GM19351 (cell line): ENCODE measurements at regions not wholly inside any gene's neighbourhood (a gene's known extent, or its start where the extent isn't known, plus 50 kb on each side); places are given as distances from the start of the nearest gene placed in this dataset.

Source experiments
- ATAC-seq: cut with Tn5 transposase; IDR thresholded peaks from one replicate; pipeline ENCODE4 v1.9.1; 2021; ENCODE audit warnings: mild to moderate bottlenecking, moderate library complexity; ENCODE audit not compliant: unreplicated experiment

DNA sequence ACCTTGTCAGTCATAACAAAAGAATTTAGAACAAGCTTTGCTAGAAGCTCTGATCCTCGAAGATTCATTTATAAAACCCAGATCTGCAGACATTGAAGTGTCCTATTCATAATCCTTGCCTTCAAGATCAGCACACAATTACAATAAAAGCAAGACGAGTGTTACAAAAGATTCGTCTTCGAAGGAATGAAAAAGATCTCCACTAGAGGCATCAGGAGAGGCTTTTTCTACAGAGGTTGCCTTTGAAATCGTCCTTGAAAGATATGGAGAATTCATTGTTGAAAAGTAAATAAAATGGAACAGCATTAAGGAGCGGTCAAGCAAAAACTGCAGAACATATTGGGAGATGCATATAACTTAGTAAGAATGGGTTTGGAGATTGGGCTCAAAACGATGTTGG is 146.4 kb downstream of the BMP4 start:
- ATAC-seq, result no peak

DNA sequence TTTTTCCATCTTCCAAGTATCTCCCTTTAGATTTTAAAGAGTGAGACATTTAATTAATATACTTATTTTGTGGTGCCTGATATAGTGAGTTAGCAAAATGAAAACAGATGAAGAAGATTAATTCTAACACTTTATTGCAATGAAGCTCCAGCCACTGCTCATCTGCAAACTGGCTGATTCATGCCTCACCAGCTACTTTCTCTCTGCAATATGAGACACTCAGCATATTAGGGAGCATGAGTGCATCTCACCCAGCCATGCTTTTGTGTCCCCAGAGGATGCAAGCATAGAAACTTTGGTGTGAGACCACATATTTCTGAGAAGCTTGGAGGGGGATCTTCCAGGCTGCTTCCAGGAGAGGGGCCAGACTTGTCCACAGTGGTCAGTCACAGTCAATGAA is 148.6 kb downstream of the BMP4 start:
- no peak for ATAC-seq

DNA sequence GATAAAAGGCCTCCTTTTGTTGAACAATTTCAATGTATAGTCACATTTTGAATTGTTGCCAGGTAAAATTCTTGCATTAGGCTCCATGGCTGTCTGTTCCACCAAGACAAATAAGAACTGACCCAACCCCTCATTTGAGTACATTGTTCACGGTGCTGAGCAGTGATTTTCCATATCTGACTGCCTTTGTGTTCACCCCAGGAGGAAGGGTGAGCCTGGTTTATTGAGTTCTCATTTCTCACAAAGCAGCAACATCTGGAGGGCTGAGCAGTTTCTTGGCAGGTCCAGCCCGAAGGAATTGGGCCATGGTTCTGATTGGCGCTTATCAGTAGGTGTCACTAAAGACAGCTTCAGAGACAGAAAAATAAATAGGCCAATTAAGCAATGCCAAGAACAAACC is 149.1 kb downstream of the BMP4 start:
- ATAC-seq, result no peak

DNA sequence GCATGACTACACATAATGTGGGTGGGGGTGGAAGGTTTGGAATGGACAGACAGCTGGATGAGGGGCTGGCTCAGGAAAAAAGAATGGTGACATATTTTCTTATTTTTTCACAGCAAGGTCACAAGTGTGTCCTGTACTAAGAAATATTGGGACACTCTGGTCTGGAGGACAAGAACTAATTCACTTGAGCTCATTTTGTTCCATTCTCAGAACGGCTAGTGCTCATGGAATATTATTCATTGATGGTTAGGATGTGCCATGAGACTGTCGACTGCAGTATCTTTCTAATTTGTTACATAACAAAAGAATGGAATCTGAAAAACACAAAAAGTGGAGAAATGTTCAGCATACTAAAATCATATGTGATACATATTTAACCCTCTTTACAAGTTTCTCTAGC is 149.5 kb downstream of the BMP4 start:
- ATAC-seq, result no peak

DNA sequence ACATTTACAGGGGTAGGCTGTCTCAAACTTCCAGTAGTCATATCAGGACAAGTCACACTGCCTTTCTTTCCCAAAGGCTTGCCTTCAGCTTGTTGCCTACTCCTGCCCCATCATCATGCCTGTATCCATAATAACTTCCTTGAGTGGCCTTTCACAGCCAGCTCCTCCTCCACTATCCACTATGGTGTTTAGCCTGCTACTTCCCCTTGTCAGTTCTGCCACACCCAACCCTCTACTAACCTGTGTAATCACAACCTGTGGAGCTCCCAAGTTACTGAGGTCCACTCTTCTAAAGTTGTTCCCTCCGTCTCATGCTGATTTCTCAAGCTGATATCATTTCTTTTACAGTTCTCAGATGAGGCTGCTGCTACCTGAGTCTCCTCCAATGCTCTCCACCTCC is 159.9 kb downstream of the BMP4 start:
- no peak for ATAC-seq

DNA sequence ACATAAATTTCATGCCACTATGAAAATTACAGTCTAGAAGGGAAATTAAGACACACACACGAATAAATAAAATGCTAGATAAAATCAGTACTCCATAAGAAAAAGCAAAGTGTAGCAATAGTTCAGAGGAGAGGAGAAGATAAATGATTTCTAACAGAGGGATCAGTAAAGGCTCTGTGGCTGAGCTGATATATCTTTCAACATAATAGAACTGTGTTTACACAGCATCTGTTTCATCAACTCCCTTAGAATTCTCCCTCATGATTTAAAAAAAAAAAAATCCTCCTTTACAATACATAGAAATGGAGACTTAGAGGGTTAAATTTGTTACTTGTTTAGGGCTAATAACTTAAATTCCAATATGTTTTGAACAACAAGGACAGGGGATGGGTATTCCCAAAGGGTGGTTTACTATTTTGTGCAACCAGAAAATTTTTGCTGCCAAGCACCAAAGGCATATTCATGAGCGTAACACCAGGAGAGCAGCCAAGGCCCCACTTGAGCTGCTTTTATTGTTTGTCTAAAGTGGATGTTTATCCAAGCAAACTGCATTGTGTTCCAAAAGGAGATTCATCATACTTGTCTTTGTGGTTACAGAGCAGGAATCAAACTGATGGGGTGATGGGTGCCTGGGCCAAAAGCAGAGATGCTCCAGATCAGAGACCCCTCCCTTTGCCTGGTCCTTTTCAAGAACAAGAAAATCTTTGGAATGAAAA is 162.7 kb downstream of the BMP4 start:
- no peak for ATAC-seq

DNA sequence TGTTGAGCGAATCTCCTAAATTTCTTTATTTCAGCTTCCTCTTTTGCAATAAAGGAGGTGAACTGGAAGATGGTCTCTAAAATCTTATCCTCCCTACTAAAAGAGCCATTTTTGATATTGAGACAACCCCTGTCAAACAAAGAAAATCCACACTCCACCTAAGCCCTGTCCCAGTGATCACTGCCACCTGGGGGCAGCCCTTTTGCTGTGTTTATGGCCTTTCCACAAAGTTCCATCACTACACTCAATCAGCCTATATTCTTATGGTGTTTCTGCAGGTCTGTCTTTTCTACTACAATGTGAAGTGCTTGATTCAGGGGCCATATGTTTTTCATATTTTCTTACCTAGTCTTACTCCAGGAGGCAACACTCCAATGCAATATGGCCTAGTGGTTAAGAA is 163.7 kb downstream of the BMP4 start:
- ATAC-seq, result no peak

DNA sequence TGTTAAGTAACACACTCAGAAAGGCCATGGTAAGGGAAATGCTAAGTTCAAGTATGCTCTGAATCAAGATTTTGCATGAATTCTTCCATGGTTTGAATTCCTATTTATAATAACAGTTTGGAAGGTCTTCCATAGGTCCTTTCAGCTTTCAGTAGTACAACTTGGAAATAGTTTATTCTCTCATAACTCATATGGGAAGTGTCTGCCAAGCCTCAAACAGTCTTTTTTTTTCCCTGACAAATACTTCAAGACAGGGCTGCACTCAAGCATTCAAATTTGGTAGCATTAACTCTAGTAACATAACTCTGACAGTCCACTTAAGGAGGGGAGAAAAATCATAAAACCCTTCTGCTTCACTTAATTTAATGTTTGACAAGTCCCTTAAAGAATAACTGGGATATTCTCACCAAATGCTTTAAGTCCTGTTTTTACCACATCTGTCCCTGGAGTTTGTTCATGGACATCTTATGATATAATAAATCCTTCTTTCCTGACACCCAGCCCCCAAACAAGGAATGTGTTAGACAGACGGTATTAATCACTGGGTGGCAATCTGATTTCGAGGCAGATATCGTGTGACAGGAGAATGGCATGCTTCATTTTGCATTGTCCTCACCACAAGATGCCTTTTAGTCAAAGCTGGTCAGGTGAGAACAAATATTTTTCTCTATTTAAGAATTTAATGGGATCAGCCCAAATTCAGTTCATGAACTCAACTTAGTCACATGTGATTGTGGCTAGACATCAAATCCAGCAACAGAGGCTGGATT is 165.7 kb downstream of the BMP4 start:
- ATAC-seq, result no peak

DNA sequence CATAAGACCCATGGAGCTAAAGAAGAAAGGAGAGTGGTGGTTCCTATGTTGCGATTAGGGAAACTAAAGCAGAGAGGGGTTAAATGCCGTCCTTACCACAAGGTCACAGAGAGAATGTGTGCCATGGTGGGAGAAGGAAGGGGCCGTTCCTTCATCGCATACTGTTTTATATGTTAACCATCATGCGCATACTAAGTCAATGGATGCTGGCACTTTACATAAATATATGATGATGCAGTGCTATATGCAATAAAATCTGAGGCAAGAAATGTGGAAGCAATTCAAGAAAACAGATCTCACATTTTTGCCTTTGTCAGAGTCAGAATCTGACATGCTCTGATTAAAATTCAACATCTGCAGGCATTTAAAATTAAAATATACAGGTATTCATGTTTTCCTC is 168.1 kb downstream of the BMP4 start:
- ATAC-seq, result no peak

DNA sequence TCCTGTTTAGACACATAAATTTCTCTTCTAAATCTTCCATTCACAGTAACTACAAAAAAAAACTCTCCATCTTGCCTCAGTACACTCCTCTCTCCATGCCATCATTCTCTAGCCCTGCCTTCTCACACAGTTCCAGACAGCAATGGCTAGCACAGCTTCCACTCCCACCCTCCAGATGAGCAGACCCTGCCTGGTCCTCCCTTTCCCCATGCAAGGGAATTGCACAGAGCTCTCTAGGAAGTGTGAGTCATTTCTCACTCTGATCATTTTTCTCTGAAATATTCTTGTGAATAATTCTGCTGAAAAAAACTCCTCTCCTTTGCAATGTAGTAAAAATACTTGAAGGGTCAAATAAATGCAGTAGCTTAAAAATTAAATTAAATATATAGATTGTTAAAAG is 170.6 kb downstream of the BMP4 start:
- ATAC-seq, result no peak

DNA sequence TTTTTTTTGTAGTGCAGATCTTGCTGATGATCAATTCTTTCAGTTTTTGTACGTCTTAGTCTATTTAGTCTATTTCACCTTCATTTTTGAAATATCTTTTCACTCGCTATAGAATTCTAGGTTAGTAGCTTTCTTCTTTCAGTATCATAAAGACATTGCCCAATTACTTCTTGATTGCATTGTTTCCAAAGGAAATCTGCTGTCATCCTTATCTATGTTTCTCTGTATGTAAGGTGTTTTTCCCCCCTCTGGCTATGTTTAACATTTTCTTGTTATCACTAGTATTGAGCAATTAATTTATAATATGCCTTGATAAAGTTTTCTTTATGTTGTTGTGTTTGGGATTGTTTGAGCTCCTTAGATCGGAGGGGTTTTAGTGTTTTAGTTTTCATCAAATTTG is 171.9 kb downstream of the BMP4 start:
- ATAC-seq, result no peak

DNA sequence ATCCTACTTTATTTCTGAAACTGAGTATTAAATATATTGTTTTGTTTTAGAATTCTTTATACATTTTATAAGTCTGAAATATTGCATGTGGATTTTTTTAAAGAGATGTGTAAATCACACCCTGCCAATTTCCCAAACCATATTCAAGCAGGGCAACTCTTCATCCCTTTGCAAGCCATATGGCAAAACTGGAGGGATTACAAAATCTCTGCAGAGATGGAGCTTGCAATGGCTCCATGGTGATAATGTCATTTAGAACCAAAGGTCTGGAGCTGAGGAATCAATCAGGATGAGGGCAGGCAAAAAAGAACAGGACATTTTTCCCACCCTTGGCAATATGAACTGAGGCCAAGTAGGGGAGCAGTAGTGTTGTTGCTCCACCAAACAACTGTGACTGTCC is 173.4 kb downstream of the BMP4 start:
- ATAC-seq, result no peak

DNA sequence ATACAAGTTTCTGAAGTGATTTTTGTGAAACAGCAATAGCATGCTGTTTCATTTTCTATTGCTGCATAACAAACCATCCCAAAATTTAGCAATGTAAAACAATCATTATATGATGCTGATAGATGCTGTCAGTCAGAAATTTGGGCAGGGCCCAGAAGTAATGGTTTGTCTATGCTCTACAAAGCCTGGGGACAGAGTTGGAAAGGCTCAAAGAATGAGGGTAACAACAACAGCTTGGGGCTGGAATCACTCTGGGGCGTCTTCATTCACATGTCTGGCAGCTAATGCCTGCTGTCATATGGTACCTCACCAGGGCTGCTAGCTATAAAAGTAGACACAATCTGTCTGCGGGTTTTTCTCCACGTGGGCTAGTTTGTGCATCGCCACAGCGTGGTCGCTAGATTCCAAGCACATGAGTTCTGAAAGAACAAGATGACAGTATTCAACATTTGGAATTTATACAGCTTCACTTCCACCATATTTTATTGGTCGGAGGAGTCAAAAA is 176.5 kb downstream of the BMP4 start:
- ATAC-seq, result no peak

DNA sequence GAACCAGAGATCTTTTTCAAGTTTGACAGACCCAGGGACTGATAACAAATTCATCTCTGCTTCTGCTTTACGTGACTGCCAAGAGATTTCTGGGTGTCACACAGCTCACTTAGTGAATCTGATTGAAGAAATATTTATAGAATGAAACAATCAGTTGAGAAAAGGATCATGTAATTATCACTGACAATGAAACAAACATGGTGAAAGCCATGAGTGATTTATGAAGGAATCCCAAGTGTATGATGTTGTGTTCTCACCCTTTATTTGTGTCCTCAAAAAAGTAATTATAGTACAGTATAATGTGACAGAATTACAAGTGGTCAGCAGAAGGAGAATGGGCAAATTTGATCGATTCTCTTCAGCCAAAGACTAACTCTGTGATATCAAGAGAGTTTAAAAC is 177.3 kb downstream of the BMP4 start:
- ATAC-seq, result no peak

DNA sequence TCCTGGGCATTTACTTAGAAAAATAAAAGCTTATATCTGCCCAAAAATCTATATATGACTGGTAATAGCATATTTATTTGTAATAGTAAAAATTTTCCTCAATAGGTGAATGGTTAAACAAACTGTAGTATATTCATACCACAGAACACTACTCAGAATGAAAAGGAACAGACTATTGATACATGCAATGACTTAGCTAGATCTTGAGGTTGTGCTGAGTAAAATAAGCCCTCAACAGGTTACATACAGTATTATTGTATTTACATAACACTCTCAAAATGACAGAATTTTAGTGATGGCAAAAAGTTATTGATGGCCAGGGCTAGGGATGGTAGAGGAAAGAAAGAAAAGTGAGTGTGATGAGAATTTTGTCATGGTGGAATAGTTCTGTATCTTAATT is 178.4 kb downstream of the BMP4 start:
- ATAC-seq, result no peak

DNA sequence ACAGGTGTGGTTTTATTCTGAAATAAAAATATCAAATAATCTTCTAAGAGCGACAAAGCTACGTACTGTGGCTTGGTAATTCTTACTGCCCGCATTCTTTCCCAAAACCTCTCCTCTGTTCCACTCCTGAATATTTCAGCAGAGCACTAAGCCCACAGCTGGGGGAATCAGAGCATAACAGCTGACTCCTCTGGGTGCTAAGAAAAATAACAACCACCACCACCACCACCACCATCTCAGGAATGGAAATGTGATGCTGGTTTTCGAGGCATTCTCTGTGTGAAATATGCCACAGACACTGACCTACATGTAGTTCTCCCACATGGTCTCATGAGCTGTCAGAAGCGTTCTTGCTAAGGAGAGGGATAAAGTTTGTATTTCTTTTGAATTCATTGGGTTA is 183.7 kb downstream of the BMP4 start:
- ATAC-seq, result no peak

DNA sequence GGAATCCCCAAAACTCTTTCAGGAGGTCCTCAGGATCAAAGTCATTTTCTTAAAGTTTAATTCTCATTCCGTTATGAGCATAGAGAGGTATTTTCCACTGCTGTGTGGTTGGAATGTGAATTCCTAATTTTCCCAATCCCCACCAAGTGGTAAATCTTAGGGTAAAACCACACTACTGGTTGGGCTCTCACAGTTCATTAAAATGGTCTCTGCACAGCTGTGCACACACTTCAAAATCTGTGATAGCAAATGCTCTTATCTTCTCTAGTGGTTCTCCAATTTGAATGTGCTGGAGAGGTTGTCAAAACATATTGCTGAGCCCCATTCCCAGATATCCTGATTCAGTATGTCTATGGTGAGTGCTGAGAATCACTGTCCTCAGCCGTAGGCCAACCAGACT is 189.1 kb downstream of the BMP4 start:
- ATAC-seq, result no peak

DNA sequence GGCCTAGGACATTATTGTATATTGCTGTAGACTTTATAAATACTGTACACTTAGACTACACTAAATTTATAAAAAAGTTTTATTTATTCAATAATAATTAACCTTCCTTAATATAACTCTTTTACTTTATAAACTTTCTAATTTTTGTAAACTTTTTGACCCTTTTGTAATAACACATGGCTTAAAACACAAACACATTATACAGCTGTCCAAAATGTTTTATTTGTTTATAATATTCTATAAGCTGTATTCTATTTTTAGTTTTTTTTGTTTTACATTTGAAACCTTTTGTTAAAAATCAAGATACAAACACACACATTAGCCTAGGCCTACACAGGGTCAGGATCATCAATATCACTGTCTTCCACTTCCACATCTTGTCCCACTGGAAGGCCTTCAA is 190.0 kb downstream of the BMP4 start:
- ATAC-seq, result no peak

DNA sequence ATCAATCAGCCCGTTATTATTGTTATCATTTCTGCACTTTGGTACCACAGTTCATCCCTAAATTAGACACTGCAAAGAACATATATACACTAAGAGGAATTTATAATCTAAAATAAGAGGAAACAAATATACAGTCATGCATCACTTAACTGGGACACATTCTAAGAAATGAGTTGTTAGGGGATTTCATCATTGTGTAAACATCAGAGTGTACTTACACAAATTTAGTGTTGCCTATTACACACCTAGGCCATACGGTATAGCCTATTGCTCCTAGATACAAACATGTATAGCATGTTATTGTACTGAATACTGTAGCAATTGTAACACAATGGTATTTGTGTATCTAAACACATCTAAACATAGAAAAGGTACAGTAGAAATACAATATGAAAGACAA is 190.5 kb downstream of the BMP4 start:
- ATAC-seq, result no peak

DNA sequence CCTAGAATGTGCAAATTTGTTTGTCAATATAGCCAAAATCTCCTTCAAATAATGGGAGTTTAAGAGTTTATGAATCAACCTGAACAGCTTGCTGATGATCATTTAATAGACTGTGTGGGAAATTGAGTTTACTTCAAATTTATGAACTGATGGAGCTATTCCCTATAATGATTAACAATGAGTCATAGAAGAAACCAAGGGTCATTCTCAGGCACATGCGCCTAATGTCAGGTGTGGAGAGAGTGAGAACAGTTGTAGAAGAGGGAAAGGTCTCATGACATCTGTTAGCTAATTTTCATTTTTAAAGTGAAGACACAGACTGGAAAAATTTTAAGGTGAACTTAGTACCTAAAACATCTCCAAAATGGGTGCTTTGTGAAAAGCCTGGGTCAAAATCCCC is 191.8 kb downstream of the BMP4 start:
- no peak for ATAC-seq

DNA sequence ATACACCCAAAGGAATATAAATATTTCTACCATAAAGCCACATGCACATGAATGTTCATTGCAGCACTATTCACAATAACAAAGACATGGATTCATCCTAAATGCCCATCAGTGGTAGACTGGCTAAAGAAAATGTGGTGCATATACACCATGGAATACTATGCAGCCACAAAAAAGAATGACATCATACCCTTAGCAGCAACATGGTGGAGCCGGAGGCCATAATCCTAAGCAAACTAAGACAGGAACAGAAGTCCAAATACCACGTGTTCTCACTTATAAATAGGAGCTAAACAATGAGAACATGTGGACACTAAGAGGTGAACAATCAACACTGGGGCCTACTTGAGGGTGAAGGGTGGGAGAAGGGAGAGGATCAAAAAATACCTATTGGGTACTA is 198.5 kb downstream of the BMP4 start:
- ATAC-seq, result no peak

DNA sequence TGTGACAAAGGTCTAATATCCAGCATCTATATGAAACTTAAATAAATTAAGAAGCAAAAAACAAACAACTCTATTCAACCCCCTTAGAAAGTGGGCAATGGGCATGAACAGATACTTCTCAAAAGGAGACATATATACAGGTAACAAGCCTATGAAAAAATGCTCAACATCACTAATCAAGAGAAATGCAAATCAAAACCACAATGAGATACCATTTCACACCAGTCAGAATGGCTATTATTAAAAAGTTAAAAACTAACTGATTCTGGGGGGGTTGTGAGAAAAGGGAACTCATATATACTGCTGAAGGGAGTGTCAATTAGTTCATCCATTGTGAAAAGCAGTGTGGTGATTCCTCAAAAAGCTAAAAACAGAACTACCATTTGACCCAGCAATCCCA is 198.9 kb downstream of the BMP4 start:
- ATAC-seq, result no peak

DNA sequence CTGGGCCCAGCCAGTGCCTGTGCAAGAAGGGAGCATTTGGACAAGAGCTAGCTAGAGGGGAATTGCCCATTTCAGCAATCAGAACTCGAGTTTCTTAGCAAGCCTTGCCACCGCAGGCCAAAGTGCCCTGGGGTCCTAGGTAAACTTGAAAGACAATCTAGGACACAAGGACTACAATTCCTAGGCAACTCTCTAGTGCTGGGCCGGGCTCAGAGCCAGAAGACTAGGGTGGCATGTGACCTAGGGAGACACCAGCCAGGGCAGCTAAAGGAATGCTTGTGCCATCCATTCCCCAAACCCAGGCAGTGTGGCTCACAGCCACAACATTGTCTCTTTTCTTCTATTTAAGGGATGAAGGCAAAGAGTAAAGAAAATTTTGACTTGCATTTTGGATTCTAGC is 205.0 kb downstream of the BMP4 start:
- no peak for ATAC-seq
